GM23338 (cell line): ENCODE measurements at regions not wholly inside any gene's neighbourhood (a gene's known extent, or its start where the extent isn't known, plus 50 kb on each side); places are given as distances from the start of the nearest gene placed in this dataset.

Experiments used
- EZH2 ChIP-seq: fragments of 200-600 bp; sonication (generic); IDR thresholded peaks from one replicate; pipeline ENCODE4 v1.8.0; 2017; ENCODE audit warnings: antibody characterized with exemption, mild to moderate bottlenecking, low read depth; ENCODE audit not compliant: unreplicated experiment
- STAT1 ChIP-seq: IDR thresholded peaks from one replicate; pipeline ENCODE4 v1.6.1; 2016; ENCODE audit warnings: antibody characterized with exemption; ENCODE audit not compliant: unreplicated experiment
- TF ChIP-seq, protein P1 (sequence below), 2 experiments: fragments of 200-600 bp in 1 of 2; sonication (generic) in 1 of 2; conservative IDR thresholded peaks; 2 replicates each; pipeline versions ENCODE4 v1.5.1 to v1.6.1; 2016 to 2017; ENCODE audit warnings: antibody characterized with exemption in 2 of 2, low read depth in 2 of 2, mild to moderate bottlenecking in 2 of 2, moderate library complexity in 1 of 2

- TF ChIP-seq EZH2 (no peak), STAT1 (no peak)
- TF ChIP-seq, protein P1, sequence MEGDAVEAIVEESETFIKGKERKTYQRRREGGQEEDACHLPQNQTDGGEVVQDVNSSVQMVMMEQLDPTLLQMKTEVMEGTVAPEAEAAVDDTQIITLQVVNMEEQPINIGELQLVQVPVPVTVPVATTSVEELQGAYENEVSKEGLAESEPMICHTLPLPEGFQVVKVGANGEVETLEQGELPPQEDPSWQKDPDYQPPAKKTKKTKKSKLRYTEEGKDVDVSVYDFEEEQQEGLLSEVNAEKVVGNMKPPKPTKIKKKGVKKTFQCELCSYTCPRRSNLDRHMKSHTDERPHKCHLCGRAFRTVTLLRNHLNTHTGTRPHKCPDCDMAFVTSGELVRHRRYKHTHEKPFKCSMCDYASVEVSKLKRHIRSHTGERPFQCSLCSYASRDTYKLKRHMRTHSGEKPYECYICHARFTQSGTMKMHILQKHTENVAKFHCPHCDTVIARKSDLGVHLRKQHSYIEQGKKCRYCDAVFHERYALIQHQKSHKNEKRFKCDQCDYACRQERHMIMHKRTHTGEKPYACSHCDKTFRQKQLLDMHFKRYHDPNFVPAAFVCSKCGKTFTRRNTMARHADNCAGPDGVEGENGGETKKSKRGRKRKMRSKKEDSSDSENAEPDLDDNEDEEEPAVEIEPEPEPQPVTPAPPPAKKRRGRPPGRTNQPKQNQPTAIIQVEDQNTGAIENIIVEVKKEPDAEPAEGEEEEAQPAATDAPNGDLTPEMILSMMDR (conservative IDR thresholded peaks at IDR 0.05; ENCODE audit: low read depth in 2 of 2): no peak
Observed at GRCh38 chr7:26543951-26544350, 252.3 kb downstream of the SNX10 start.
